HG02798 (cell line): ENCODE measurements at regions not wholly inside any gene's neighbourhood (a gene's known extent, or its start where the extent isn't known, plus 50 kb on each side); places are given as distances from the start of the nearest gene placed in this dataset.

Source experiments
- ATAC-seq: cut with Tn5 transposase; IDR thresholded peaks from one replicate; pipeline ENCODE4 v1.9.1; 2021; ENCODE audit warnings: mild to moderate bottlenecking; ENCODE audit not compliant: unreplicated experiment, poor library complexity

GRCh38 chr1:168365719-168366479 lies 85.2 kb downstream of the TBX19 start:
- no peak for ATAC-seq
